ENCODE measurements at regions not wholly inside any gene's neighbourhood (a gene's known extent, or its start where the extent isn't known, plus 50 kb on each side); places are given as distances from the start of the nearest gene placed in this dataset.

DNA sequence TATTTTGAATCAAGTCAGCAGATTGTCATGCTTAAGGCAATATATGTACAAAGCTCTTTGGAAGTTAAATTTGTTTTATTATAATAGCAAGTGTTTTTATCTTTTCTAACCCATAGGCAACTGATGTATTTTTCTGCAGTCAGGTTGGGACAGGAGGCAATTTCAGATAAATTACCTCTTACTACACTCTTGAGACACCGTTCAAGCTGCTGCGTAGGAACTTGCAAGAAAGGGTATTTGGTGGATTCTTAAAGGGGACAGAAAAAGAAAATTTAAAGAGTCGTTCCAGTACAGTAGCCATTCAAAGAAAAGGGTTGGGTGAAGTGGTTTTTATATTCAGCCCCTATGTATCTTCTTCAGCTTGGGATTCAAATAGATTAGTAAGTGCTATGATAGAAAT lies 112.4 kb upstream of the APC start:
- Histone ChIP-seq H3K9me3 (ENCODE audit: low read depth, low read length, poor library complexity, severe bottlenecking) (no peaks in the 10 kb centered on the region), H3K27ac (ENCODE audit: low read depth, low read length, poor library complexity, severe bottlenecking) (no peak overlapping the region), H3K4me1 (ENCODE audit: insufficient read depth, low read length, poor library complexity, severe bottlenecking) (peaks cover 12% of the 10 kb centered on the region), H3K27me3 (replicated peaks; ENCODE audit: insufficient read depth, low read depth, low read length, poor library complexity) (no peaks in the 10 kb centered on the region), H3K36me3 (ENCODE audit: insufficient read depth, low read length, poor library complexity, severe bottlenecking) (no peaks in the 10 kb centered on the region), H3K4me3 (ENCODE audit: low read depth, low read length, poor library complexity, severe bottlenecking) (no peak overlapping the region)
- ChIA-PET CTCF (no interaction called here), POLR2A (ENCODE audit: low non-redundant PET) (no interaction called here)
- BruUV-seq (replicated peaks), result no TSS peak
- TF ChIP-seq EZH2 (IDR thresholded peaks at IDR 0.05; ENCODE audit: borderline replicate concordance, low read depth, low read length, poor library complexity, severe bottlenecking) (no peak), CTCF (conservative IDR thresholded peaks at IDR 0.05; ENCODE audit: low read depth, low read length) (no peak)
- intact Hi-C loops (cut with micrococcal nuclease; ENCODE audit: unreplicated experiment), result no loop called here
- no peak for DNase-seq (ENCODE audit: low spot score)

DNA sequence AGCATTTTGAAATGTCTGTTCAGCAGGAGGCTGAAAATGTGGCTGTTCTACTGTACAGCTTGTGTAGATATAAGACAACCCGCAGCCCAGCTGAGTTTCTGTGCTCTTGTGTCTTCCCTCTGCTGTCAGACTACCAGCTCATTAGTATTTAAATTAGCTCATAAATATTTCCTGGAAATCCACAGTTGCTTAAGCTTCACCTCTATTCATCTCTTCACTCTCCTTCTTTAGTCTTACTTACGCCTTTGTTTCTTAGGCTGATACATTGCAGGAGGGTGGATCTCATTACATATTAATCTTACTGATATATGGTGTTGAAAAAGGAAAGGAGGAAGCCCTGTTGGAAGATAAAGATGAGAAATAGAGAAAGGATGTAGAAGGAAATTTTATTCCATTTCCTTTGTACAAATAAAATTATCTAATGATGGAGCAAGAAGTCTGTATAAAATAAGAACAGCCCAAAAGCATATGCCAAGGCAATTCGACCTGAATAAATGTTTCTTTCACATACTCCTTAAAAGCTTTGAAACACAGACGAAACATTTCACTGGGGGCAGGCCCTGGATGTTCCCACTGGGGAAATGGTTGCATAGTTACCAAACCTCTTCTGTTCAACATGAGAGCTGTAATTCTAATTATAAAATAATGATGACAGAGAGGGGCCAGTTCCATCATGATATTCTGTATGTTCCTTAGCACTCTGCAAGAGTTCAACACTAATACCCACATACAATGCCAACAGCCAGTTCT lies 111.8 kb upstream of the APC start:
- H3K27me3 ChIP-seq (replicated peaks; ENCODE audit: insufficient read depth, low read depth, low read length, poor library complexity), result no peaks in the 10 kb centered on the region
- no peaks in the 10 kb centered on the region for H3K9me3 ChIP-seq (ENCODE audit: low read depth, low read length, poor library complexity, severe bottlenecking)
- H3K4me1 ChIP-seq (ENCODE audit: insufficient read depth, low read length, poor library complexity, severe bottlenecking), result peaks cover 12% of the 10 kb centered on the region
- no TSS peak for BruUV-seq (replicated peaks)
- CTCF ChIA-PET, result no interaction called here
- intact Hi-C loops (cut with micrococcal nuclease; ENCODE audit: unreplicated experiment), result no loop called here
- H3K36me3 ChIP-seq (ENCODE audit: insufficient read depth, low read length, poor library complexity, severe bottlenecking), result no peaks in the 10 kb centered on the region
- DNase-seq (ENCODE audit: low spot score), result peak; percentile 45
- no peak overlapping the region for H3K27ac ChIP-seq (ENCODE audit: low read depth, low read length, poor library complexity, severe bottlenecking)
- POLR2A ChIA-PET (ENCODE audit: low non-redundant PET), result no interaction called here
- H3K4me3 ChIP-seq (ENCODE audit: low read depth, low read length, poor library complexity, severe bottlenecking), result no peak overlapping the region
- TF ChIP-seq EZH2 (IDR thresholded peaks at IDR 0.05; ENCODE audit: borderline replicate concordance, low read depth, low read length, poor library complexity, severe bottlenecking) (no peak), CTCF (conservative IDR thresholded peaks at IDR 0.05; ENCODE audit: low read depth, low read length) (no peak)

DNA sequence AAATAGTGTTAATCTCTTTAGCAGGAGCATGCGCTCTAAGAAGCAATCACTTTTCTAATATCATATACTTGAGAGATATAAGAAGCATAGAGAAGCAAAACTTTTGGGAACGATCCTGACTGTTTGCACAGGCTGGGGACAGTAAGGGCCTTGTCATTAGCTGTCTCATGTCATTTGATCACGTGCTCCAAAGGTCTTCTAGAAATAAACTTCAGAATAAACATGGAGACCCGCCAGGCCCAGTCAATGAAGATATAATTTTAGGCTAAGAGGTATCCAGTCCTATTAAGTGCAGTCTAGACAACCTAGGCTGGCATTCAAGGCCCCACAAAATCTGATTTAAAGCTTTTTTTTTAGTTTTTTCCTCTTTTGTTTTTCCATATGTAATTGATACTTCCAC lies 111.0 kb upstream of the APC start:
- peaks cover 12% of the 10 kb centered on the region for H3K4me1 ChIP-seq (ENCODE audit: insufficient read depth, low read length, poor library complexity, severe bottlenecking)
- no peak overlapping the region for H3K4me3 ChIP-seq (ENCODE audit: low read depth, low read length, poor library complexity, severe bottlenecking)
- DNase-seq (ENCODE audit: low spot score), result no peak
- ChIA-PET CTCF (no interaction called here), POLR2A (ENCODE audit: low non-redundant PET) (no interaction called here)
- no peak overlapping the region for H3K27ac ChIP-seq (ENCODE audit: low read depth, low read length, poor library complexity, severe bottlenecking)
- H3K9me3 ChIP-seq (ENCODE audit: low read depth, low read length, poor library complexity, severe bottlenecking), result no peaks in the 10 kb centered on the region
- no peaks in the 10 kb centered on the region for H3K27me3 ChIP-seq (replicated peaks; ENCODE audit: insufficient read depth, low read depth, low read length, poor library complexity)
- no peaks in the 10 kb centered on the region for H3K36me3 ChIP-seq (ENCODE audit: insufficient read depth, low read length, poor library complexity, severe bottlenecking)
- TF ChIP-seq CTCF (conservative IDR thresholded peaks at IDR 0.05; ENCODE audit: low read depth, low read length) (no peak), EZH2 (IDR thresholded peaks at IDR 0.05; ENCODE audit: borderline replicate concordance, low read depth, low read length, poor library complexity, severe bottlenecking) (no peak)
- no TSS peak for BruUV-seq (replicated peaks)
- intact Hi-C loops (cut with micrococcal nuclease; ENCODE audit: unreplicated experiment), result no loop called here

Measured in A673 (cell line).